Mucosa of rectum (tissue), 2 donors: ENCODE measurements at regions not wholly inside any gene's neighbourhood (a gene's known extent, or its start where the extent isn't known, plus 50 kb on each side); places are given as distances from the start of the nearest gene placed in this dataset.

Experiments used
- H3K27ac ChIP-seq, 2 donors: one replicate each; pipeline ENCODE4 v1.7.0; 2013; ENCODE audit warnings: inconsistent platforms in 2 of 2, low read depth in 2 of 2, low read length in 2 of 2
- H3K27me3 ChIP-seq, 2 donors: one replicate each; pipeline ENCODE4 v1.7.0; 2013; ENCODE audit warnings: low read length in 2 of 2; ENCODE audit not compliant: control insufficient read depth in 2 of 2, insufficient read depth in 2 of 2
- H3K36me3 ChIP-seq, 2 donors: one replicate each; pipeline ENCODE4 v1.7.0; 2013; ENCODE audit warnings: low read length in 2 of 2; ENCODE audit not compliant: control insufficient read depth in 2 of 2, insufficient read depth in 2 of 2
- H3K4me1 ChIP-seq, 2 donors: one replicate each; pipeline ENCODE4 v1.7.0; 2013; ENCODE audit warnings: low read length in 2 of 2, mild to moderate bottlenecking in 1 of 2; ENCODE audit not compliant: control insufficient read depth in 2 of 2, insufficient read depth in 2 of 2
- H3K4me3 ChIP-seq, 2 donors: one replicate each; pipeline ENCODE4 v1.7.0; 2013; ENCODE audit warnings: low read length in 2 of 2
- H3K9ac ChIP-seq, 2 donors: one replicate each; pipeline ENCODE4 v1.7.0; 2013; ENCODE audit warnings: low read length in 2 of 2, low read depth in 1 of 2, mild to moderate bottlenecking in 1 of 2
- H3K9me3 ChIP-seq, 2 donors: one replicate each; pipeline ENCODE4 v1.7.0; 2013; ENCODE audit warnings: low read length in 2 of 2; ENCODE audit not compliant: control insufficient read depth in 2 of 2
- donor health status: healthy.
- donor health status: Normal muscosa, but diverticular disease.

DNA sequence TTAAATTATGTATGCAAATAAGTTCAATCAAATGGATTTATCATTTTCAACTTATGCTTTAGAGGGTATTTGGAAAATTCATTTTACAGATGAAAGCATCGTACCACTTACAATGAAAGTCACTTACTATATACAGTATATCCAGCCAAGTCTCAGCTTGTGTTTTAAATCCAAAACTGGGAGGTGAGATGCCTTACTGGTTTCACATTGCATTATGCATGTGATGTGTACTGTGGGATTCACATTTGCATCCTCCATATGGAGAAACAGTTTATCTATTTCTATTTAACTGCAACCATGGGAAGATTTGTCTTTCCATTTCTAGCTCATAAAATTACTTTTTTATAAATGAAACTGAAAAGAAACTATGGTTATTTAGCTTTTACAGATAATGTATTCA is 248.1 kb downstream of the CNTN3 start:
- no peak overlapping the region for H3K9ac ChIP-seq
- H3K4me3 ChIP-seq: no peak overlapping the region
- no peaks in the 10 kb centered on the region for H3K27me3 ChIP-seq
- no peak overlapping the region for H3K27ac ChIP-seq
- H3K9me3 ChIP-seq: no peaks in the 10 kb centered on the region
- no peaks in the 10 kb centered on the region for H3K4me1 ChIP-seq
- H3K36me3 ChIP-seq: no peaks in the 10 kb centered on the region

DNA sequence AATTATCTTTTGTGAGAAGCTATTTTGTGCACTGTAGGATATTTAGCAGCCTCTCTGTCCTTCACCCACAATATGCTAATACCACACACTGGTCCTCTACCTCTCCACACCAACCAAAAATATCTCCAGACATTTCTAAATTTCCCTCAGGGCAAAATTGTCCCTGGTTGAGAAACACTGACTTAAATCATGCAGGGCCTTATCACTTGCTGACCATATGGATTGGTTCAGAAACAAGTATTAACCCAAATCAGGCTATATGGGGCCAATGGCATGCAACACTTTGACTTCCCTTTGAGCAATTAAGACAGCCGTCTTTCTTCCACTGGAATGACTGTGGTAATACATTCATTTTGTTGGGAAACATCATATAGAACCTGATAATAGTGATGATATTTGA is 251.1 kb downstream of the CNTN3 start:
- Histone ChIP-seq H3K9me3 (no peaks in the 10 kb centered on the region), H3K4me3 (no peak overlapping the region), H3K4me1 (no peaks in the 10 kb centered on the region), H3K36me3 (peaks cover 0 to 3% of the 10 kb centered on the region in 2 donors), H3K27ac (no peak overlapping the region), H3K27me3 (no peaks in the 10 kb centered on the region), H3K9ac (no peak overlapping the region)

DNA sequence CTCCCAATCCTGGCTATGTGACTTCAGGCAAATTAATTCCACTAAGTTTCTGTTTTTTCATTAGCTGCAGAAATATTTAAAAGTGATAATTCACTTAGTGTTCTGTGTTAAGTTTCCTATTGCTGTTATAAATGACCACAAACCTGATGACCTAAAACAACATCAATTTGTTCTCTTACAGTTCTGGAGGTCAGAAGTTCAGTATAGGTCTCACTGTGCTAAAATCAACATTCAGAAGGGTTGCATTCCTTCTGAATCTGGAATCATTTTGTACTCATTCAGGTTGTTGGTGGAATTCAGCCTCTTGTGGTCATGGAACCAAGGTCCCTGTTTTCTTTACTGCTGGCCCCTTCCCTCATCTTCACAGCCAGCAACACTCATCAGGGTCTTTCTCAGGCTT is 254.1 kb downstream of the CNTN3 start:
- Histone ChIP-seq H3K27me3 (no peaks in the 10 kb centered on the region), H3K27ac (no peak overlapping the region), H3K9me3 (no peaks in the 10 kb centered on the region), H3K4me3 (no peak overlapping the region), H3K36me3 (peaks cover 0 to 7% of the 10 kb centered on the region in 2 donors), H3K9ac (no peak overlapping the region), H3K4me1 (no peaks in the 10 kb centered on the region)

DNA sequence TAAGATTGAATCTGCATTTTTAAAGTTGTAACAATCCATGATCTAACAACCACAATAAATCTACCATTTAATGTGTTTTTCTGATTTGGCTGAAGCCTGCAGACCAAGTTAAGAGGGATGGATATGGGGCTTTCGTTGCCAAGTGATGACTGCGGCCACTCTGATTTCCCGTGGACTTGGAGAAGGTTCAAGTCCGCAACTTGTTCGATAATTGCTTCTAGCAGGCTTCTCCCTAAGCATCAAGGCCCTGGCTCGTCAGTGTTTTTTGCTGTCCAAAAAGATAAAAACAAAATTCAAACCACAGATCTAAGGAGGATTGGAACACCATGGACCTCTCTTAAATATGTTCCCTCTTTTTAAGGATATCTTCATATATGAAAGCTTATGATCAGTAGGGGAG is 256.6 kb downstream of the CNTN3 start:
- Histone ChIP-seq H3K9me3 (no peaks in the 10 kb centered on the region), H3K4me3 (no peak overlapping the region), H3K36me3 (peaks cover 0 to 7% of the 10 kb centered on the region in 2 donors), H3K4me1 (no peaks in the 10 kb centered on the region), H3K27ac (no peak overlapping the region), H3K27me3 (no peaks in the 10 kb centered on the region), H3K9ac (no peak overlapping the region)

DNA sequence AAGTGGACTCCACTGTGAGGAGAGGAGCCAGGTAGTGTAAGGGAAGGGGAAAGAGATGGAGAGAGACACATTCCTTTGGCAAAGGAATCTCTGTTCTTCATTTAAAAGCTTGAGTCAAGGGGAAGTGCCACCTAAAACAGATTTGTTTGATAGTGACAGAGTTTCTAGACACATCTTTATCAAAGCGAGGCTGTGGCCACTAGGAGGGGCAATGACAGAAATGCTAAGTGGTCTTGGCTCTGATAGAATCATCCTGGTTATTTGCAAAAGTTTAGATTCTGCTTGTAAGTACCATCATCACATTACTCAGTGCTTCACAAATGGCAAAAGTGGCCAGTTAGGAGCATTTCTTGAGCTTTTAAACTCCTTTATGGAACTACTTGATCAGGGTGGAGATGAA is 261.4 kb downstream of the CNTN3 start:
- H3K36me3 ChIP-seq: peaks cover 0 to 2% of the 10 kb centered on the region in 2 donors
- no peaks in the 10 kb centered on the region for H3K4me1 ChIP-seq
- no peak overlapping the region for H3K9ac ChIP-seq
- no peak overlapping the region for H3K27ac ChIP-seq
- no peak overlapping the region for H3K4me3 ChIP-seq
- no peaks in the 10 kb centered on the region for H3K9me3 ChIP-seq
- H3K27me3 ChIP-seq: no peaks in the 10 kb centered on the region

DNA sequence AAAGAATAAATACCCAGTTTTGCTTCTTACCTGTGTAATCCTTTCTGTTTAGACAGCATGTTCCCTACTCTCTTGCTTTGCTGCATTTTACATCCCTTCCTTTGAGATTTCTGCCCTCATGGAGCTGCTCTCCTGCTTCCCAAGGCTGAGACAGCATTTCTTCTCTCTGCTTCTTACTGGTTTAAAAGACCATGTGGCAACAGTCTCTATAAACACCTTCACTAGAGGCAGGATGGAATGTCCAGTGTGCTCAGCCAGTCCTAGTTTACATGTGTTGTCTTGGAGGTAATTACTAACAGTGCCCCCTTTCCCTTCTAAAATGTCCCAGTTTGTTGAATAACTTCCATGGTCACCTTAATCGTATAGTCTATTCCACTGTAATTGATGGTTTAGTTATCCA is 262.3 kb downstream of the CNTN3 start:
- no peaks in the 10 kb centered on the region for H3K36me3 ChIP-seq
- no peak overlapping the region for H3K9ac ChIP-seq
- no peaks in the 10 kb centered on the region for H3K27me3 ChIP-seq
- no peak overlapping the region for H3K4me3 ChIP-seq
- no peak overlapping the region for H3K27ac ChIP-seq
- H3K4me1 ChIP-seq: no peaks in the 10 kb centered on the region
- no peaks in the 10 kb centered on the region for H3K9me3 ChIP-seq

DNA sequence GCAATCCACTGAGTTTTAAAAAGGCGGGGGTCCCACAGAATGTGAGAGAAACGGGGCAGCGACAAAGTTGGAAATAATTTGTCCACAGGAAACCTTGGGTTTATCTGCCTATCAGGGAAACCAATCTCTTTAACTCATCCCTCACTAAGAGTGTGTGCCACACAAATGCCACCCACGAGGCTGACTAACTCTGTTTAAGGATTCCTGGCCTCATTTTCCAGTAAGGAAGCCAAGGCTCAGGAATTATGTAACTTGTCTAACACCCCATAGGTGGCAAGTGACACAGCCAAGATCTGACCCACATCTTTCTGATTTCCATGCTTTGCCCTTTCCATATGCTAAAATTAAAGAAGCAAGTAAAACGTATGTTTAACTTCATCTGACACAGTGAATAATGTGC is 263.2 kb downstream of the CNTN3 start:
- Histone ChIP-seq H3K9me3 (no peaks in the 10 kb centered on the region), H3K4me3 (no peak overlapping the region), H3K9ac (no peak overlapping the region), H3K36me3 (no peaks in the 10 kb centered on the region), H3K4me1 (no peaks in the 10 kb centered on the region), H3K27ac (no peak overlapping the region), H3K27me3 (no peaks in the 10 kb centered on the region)

DNA sequence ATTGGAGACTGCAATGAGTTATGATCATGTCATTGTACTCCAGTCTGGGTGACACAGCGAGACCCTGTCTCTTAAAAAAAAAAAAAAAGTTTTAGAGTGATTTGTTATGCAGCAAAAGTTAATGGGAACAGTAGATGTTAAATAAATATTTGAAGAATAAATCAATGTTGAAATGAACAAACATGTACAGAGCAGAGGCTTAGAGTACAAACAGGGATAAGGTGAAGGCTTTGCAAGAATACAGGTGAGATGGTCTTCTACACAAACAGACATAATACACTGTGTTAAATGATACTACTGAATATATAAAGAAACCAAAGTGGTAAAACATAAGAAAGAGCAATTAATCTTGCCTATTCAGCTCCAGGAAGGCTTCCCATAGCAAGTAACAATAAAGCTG is 265.4 kb downstream of the CNTN3 start:
- Histone ChIP-seq H3K4me3 (no peak overlapping the region), H3K4me1 (no peaks in the 10 kb centered on the region), H3K27ac (no peak overlapping the region), H3K9me3 (no peaks in the 10 kb centered on the region), H3K27me3 (no peaks in the 10 kb centered on the region), H3K9ac (no peak overlapping the region), H3K36me3 (no peaks in the 10 kb centered on the region)

DNA sequence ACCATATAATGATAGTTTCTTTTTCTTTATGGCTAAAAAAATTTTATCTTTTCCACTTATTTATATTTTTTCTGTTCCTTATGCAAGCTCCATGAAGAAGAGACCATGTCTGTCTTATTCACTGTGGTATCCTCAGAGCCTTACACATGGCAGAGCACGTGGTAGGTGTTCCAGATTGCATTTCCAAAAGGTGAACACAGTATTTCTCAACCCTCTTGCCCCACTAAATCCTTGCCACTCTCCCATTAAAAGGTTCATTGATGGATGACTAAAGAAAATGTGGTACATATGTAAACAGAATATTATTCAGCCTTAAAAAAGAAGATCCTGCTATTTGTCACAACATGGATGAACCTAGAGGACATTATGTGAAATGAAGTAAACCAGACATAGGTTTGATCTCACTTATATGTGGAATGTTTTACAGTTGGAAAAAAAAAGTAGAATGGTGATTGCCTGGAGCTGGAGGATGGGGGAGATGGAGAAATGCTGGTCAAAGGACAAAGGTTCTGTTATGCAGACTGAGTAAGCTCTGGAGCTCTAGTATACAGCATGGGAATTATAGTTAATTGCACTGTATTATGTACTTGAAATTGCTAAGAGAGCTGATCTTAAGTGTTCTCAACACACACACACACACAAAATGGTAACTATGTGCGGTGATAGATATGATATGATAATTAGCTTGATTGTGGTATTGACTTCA is 266.7 kb downstream of the CNTN3 start:
- no peaks in the 10 kb centered on the region for H3K27me3 ChIP-seq
- H3K4me1 ChIP-seq: no peaks in the 10 kb centered on the region
- no peaks in the 10 kb centered on the region for H3K9me3 ChIP-seq
- H3K36me3 ChIP-seq: no peaks in the 10 kb centered on the region
- no peak overlapping the region for H3K27ac ChIP-seq
- H3K4me3 ChIP-seq: no peak overlapping the region
- no peak overlapping the region for H3K9ac ChIP-seq

DNA sequence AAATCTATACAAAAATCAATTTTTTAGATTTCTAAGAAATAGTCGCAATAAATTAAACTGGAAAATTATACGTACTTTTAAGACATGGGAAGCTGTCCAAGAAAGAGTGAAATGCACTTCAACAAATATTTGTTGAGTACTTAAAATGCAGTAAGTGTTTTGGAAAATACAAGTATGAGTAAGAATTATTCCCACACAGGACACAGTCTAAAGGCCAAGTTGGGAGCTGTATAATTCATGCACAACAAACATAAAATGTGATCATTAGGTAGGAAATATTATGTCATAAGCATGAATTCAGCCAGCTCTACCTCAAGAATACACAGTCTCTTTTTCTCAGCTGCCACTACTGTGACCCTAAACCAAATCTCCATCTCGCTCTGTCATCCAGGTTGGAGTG is 267.6 kb downstream of the CNTN3 start:
- H3K4me3 ChIP-seq: no peak overlapping the region
- no peaks in the 10 kb centered on the region for H3K36me3 ChIP-seq
- no peak overlapping the region for H3K9ac ChIP-seq
- H3K27ac ChIP-seq: no peak overlapping the region
- no peaks in the 10 kb centered on the region for H3K9me3 ChIP-seq
- no peaks in the 10 kb centered on the region for H3K27me3 ChIP-seq
- H3K4me1 ChIP-seq: no peaks in the 10 kb centered on the region

DNA sequence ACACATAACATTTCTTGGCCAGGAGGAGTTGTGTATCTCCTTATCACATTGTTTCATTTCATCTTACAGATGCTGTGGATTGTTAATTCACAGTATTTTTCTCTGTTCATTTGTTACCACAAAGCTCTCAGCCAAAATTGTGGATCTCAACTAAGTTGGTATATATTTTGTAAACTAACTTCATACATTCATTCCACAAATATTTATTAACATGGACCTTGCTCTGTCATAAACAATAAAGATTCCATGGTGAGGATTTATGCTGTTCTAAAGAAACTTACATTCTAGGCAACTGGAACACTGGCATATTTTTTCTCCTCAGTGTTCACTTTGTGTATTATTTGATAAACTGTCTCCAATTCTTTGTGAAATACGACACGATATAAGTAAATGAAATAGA is 268.8 kb downstream of the CNTN3 start:
- no peak overlapping the region for H3K9ac ChIP-seq
- H3K4me1 ChIP-seq: no peaks in the 10 kb centered on the region
- no peaks in the 10 kb centered on the region for H3K9me3 ChIP-seq
- no peaks in the 10 kb centered on the region for H3K27me3 ChIP-seq
- H3K27ac ChIP-seq: no peak overlapping the region
- H3K4me3 ChIP-seq: no peak overlapping the region
- H3K36me3 ChIP-seq: no peaks in the 10 kb centered on the region
